HG02623 (cell line): ENCODE measurements at regions not wholly inside any gene's neighbourhood (a gene's known extent, or its start where the extent isn't known, plus 50 kb on each side); places are given as distances from the start of the nearest gene placed in this dataset.

ENCODE experiments used
- ATAC-seq: cut with Tn5 transposase; IDR thresholded peaks from one replicate; pipeline ENCODE4 v1.9.1; 2021; ENCODE audit warnings: moderate library complexity; ENCODE audit not compliant: unreplicated experiment

GRCh38 chr22:47375621-47376321 lies 613.3 kb downstream of the TBC1D22A start:
- ATAC-seq = no peak

- no peak for ATAC-seq
Measured at GRCh38 chr22:47374901-47375575, 612.6 kb downstream of the TBC1D22A start.

DNA sequence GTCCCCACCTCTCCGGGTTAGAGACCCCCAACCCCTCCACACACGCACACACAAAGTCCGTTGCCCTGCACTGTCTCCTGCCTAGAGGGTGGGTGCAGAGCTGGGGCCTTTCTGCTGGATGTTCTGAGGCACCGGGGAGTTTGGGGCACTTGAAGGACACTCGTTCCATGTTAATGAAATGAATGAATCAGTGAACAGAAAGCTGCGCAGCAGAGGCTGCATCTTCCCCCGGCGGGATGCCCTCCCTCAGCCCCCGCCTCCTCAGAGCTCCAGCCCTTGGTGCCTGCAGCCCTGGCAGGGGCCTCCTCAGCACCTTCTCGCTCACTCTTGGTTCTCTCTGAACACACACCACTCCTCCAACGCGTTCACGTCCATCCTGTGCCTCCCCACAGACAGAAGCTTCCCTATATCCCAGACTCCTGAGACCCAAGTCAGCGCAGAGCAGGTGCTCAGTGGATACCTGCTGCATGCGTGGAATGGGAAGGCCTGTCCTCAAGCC lies 611.9 kb downstream of the TBC1D22A start:
- ATAC-seq = no peak

GRCh38 chr22:47373648-47374272 lies 611.3 kb downstream of the TBC1D22A start:
- no peak for ATAC-seq

DNA sequence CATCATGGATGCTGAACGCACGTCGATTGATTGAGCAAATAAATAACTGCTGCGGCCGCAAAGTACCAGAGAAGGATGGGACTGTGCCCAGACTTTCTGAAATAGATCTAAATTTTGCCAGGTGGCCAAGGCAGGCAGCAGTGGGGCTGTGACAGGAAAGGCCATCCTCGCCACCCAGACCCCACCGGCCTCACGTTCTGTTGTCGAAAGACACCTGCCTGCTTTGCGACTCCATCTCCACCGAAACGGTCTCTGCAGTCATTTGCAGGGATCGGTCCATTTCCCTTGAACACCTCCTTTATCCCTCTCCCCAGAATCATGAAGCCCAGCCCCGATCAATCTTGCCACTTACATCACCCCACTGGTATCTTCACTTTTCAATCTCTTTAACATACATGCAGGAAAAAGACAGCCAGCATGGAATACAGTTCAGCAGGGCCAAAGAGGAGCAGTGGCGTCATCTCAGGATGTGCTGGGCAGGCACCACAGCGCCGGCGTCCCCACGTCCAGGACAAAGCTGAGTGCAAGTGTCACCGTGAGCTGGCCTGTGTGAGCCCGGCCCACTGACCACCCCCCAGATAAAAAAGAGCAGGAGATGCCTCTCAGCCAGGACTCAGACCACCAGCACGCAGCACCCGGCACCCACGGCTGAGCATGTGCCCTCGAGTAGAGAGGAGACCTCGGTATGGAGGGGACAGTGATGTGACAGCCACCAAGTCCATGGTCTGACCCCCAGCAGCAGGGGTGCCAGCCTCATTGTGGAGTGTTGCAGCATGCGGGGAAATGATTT lies 610.3 kb downstream of the TBC1D22A start:
- no peak for ATAC-seq

DNA sequence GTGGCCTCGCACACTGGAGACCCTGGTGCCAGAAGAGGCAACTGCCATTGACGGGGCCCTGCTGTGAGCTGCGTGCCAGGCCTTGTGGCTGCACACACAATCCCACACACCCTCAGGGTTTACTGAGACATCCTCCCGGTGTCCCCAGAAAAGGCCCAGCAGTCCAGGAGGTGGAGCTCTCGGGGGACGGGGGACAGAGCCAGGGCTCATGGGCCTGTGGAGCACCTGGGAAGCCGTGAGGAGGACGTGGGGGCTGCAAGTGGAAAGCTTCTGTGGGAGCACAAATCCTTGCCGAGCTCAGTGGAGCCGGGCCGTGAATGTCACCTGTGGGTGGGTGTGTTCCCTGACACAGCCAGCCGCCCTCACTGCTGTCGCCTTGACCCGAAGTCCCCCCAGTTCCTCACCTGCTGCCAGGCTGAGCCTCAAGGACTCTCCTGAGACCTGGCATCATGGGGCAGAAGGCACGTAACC lies 609.7 kb downstream of the TBC1D22A start:
- ATAC-seq = no peak

GRCh38 chr22:47371263-47372090 lies 609.0 kb downstream of the TBC1D22A start:
- no peak for ATAC-seq

GRCh38 chr22:47370448-47371262 lies 608.2 kb downstream of the TBC1D22A start:
- ATAC-seq = no peak

DNA sequence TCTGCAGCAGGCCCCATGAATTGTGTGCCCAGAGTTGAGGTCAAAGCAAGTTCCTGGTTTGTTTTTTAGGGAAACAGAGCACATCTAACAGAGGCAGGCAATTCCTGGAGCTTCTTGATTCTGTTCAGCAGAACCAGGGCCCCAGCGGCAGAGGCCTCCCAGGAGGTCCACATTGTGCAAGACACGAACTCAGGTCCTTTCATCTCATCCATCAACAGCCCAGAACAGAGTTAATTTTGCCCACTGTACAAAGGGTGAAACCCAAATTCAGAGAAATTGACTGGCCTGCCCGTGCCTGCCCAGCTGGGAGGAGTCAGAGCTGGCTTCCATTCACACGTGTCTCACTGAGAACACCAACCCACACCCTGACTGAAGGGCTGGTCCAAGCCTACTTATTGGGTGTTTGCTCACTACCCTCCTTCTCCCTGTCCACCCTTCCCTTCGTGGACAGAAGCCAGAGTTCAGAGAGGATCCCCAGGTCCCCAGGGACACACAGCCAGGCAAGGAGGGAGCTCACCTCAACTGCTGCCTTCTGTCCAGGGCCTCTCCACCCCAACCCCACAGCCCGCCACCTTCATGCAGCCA lies 607.1 kb downstream of the TBC1D22A start:
- ATAC-seq = no peak

- ATAC-seq = no peak
Measured at GRCh38 chr22:47369020-47369419, 606.6 kb downstream of the TBC1D22A start.

DNA sequence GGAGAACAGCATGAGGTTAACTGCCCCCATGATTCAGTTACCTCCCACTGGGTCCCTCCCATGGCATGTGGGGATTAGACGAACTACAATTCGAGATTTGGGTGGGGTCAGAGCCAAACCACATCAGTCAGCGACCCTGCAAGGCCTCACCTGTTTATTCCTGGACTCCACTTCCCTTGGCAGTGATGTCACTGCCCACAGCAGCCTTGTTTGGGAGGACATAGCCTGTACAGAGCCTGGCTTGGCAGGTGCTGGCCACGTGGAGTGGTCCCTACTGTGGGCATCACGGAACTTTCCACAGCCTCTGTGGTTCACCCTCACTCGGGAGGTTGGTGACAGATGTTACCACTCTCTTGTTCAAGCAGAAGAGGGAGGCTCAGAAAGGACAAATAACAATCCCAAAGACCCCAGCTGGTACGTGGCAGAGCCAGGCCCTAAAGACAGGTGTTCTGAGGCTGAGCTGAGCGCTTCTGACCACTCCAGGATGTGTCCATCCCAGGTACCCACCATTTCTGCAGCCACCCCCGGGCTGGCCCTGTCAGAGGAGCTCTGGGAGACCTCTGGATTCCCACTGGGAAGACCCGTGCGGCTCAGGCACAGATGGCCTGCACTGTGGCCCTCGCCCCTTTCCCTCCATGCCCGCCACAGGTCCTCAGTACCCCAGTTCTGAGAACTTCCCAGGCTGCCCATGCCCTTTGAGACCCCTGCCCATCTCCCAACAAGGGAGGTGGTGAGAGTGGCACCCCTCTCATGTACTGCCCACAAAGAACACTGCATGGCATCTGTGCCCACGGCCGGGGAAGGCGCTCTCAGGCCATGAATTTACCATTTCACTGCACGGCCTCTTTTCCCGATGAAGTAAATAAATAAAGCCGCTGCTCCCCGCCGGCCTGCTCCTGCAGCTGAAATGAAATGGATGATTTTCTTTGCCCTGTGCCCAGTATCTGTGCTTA lies 605.8 kb downstream of the TBC1D22A start:
- ATAC-seq = no peak

- no peak for ATAC-seq
Measured at GRCh38 chr22:47367107-47367690, 604.7 kb downstream of the TBC1D22A start.

- no peak for ATAC-seq
Measured at GRCh38 chr22:47366026-47366767, 603.7 kb downstream of the TBC1D22A start.

DNA sequence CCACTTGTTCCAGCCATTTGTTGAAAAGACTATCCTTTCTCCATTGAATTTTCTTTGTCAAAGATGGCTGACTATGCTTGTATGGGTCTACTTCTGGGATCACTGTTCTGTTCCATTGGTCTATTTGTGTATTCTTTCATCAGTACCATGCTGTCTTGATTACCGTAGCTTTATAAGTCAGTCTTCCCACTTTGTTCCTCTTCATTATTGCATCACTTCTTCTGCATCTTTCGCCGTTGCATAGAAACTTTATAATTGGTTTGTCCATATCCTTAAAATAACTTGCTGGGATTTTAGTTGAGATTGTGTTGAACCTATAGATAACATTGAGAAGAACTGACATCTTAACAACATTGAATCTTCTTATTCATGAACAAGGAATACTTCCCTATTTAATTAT lies 598.8 kb downstream of the TBC1D22A start:
- ATAC-seq = no peak

DNA sequence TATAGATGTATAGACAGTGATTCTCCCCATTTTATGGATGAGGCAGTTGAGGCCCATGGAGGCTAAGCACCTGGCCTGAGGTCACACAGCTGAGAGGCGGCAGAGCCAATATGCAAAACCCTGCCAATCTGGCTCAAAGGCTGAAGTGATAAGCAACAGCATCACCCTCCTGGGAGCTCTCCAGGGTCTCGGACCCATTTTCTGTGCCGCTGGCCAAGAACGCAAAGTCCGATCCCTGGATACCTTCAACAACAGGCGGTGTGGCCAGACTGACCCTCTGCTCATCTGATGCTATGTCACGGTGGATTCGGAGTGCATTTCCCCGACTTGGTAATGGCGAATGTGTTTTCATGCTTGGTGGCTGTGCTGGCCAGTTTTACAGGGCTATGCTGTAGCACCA lies 595.0 kb downstream of the TBC1D22A start:
- no peak for ATAC-seq

DNA sequence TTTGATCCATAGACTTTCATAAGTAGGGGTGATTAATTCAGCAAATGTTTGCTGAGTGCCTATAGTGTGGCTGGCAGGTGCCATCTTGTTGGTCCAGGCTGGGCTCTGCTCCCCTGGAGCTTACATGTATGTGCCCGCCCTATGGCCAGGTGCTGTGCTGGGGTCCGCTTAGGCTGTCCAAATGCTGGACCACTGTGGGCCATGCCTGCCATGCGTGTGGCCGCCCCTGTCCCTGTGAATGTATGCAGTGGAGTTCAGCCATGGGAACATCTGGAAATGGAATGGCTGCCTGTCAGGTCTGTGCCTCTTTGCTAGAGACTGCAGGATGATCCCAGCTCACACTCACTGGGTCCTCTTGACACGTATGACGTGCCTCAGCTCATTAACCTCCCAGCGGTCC lies 594.6 kb downstream of the TBC1D22A start:
- ATAC-seq = no peak

- no peak for ATAC-seq
Measured at GRCh38 chr22:47356511-47357011, 594.1 kb downstream of the TBC1D22A start.
